Transverse colon (tissue), 4 donors: ENCODE measurements at regions not wholly inside any gene's neighbourhood (a gene's known extent, or its start where the extent isn't known, plus 50 kb on each side); places are given as distances from the start of the nearest gene placed in this dataset.
A peak's percentile ranks its signal among the peaks of the same experiment; 100 is the strongest.

ENCODE experiments used
- DNase-seq: peaks from one replicate; pipeline ENCODE4 v3.0.0-alpha.2; 2019
- H3K27ac ChIP-seq, 4 donors: fragments of 200-600 bp; sonication (generic); 2 replicates each; pipeline ENCODE4 v1.5.1; 2016 to 2018; ENCODE audit warnings: inconsistent platforms in 4 of 4
- H3K27me3 ChIP-seq: fragments of 200-600 bp; sonication (generic); 2 replicates; pipeline ENCODE4 v1.5.1; 2017; ENCODE audit warnings: inconsistent platforms
- H3K36me3 ChIP-seq, 4 donors: fragments of 200-600 bp; sonication (generic); 2 replicates each; pipeline ENCODE4 v1.5.1; 2017 to 2019; ENCODE audit warnings: inconsistent platforms in 4 of 4
- H3K4me1 ChIP-seq, 4 donors: fragments of 200-600 bp; sonication (generic); 2 replicates each; pipeline ENCODE4 v1.5.1; 2017 to 2020; ENCODE audit warnings: inconsistent platforms in 4 of 4
- H3K4me3 ChIP-seq, 4 donors: fragments of 200-600 bp; sonication (generic); 1 replicate in 1 of 4; 2 replicates in 3 of 4; pipeline versions ENCODE4 v1.5.1 to v1.6.1; 2017 to 2019; ENCODE audit warnings: inconsistent platforms in 4 of 4
- H3K9me3 ChIP-seq, 2 donors: fragments of 200-600 bp; sonication (generic); 2 replicates each; pipeline ENCODE4 v1.5.1; 2017 to 2019; ENCODE audit warnings: inconsistent platforms in 2 of 2
- CTCF ChIP-seq, 5 experiments: fragments of 200-600 bp in 3 of 5; fragments of 450-650 bp in 2 of 5; sonication (generic) in 3 of 5; IDR thresholded peaks; 1 replicate in 2 of 5; 2 replicates in 3 of 5; pipeline ENCODE4 v1.5.1; 2016 to 2017; ENCODE audit warnings: antibody characterized with exemption in 5 of 5, inconsistent platforms in 3 of 5, mild to moderate bottlenecking in 2 of 5, moderate library complexity in 1 of 5
- EP300 ChIP-seq: sonication (generic); formaldehyde crosslinking; IDR thresholded peaks from one replicate; pipeline ENCODE4 v1.6.1; 2017; ENCODE audit warnings: antibody characterized with exemption, low read depth
- POLR2A ChIP-seq: fragments of 450-650 bp; IDR thresholded peaks from one replicate; pipeline ENCODE4 v1.6.1; 2016; ENCODE audit warnings: antibody characterized with exemption, mild to moderate bottlenecking, moderate library complexity
- POLR2AphosphoS5 ChIP-seq, 3 donors: sonication (generic); formaldehyde crosslinking; IDR thresholded peaks; one replicate each; pipeline ENCODE4 v1.6.1; 2016; ENCODE audit warnings: antibody characterized with exemption in 3 of 3
- WGBS, 2 donors: methylation state at CpG; one replicate each; pipeline ENCODE4 v1.1.5; 2018; ENCODE audit warnings: low coverage in 1 of 2; 5-methylcytosine and 5-hydroxymethylcytosine counted together
- in situ Hi-C, 4 donors: fragments of 200-750 bp; cut with MboI; loops; one replicate each; pipeline versions ENCODE4 v1.15.0 to v1.15.1; 2017; ENCODE audit warnings: low sequenced_read_pairs in 3 of 4, low pct_ligation_motif_present in 1 of 4, low pct_unique_long_range_greater_than_20kb in 1 of 4
- intact Hi-C: fragments of 100-400 bp; cut with DNase I; formaldehyde crosslinking; loops from one replicate; pipeline ENCODE4 v1.15.1; 2023; ENCODE audit warnings: low total_unique reads

GRCh38 chr12:127108360-127109215, 1158.4 kb upstream of the TMEM132C start:
- H3K36me3 ChIP-seq = no peaks in the 10 kb centered on the region
- no peak overlapping the region for H3K27ac ChIP-seq
- peak; percentile 57 to 63 (median 60) for TF ChIP-seq CTCF (IDR thresholded peaks at IDR 0.05)
- no peak for TF ChIP-seq EP300
- no peak overlapping the region for H3K4me3 ChIP-seq
- in situ Hi-C loops (loop anchor here in 2 of 4 donors (10.0 to 25.0 kb wide), 3 partner anchors 186 to 579 kb away; no protein-coding TSS in a partner anchor), intact Hi-C loops (loop anchor here (2.0 kb wide), 1 partner anchor 262 kb away; no protein-coding TSS in a partner anchor)
- 47% methylated on average over 5 to 7 of the region's 7 CpGs for WGBS, 2 donors
- no peaks in the 10 kb centered on the region for H3K4me1 ChIP-seq
- peak; percentile 44 for DNase-seq
- no peaks in the 10 kb centered on the region for H3K9me3 ChIP-seq
- H3K27me3 ChIP-seq = no peaks in the 10 kb centered on the region

DNA sequence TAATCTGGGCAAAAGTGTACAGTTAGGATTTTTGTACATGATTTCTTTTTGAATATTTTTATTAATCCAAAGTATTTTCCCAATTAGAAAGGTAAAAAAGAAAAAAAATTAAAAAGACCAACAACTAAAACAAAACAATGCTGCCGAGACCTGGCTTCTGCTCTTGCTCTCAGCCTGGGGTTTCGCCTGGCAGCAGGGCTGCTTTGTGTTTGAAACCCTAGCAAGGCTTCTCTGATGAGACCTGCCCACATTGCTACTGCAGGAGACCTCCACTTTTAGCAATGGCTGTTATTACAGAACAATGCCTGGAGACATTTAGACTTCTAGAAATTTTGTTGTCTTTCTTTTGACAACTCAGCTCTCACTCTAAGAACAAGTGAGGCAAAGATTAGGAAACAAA, 1153.0 kb upstream of the TMEM132C start:
- WGBS, 2 donors = 77 to 95% methylated on average over 2 of the region's 2 CpGs
- H3K4me3 ChIP-seq = no peak overlapping the region
- H3K27ac ChIP-seq = no peak overlapping the region
- no peak for DNase-seq
- no peaks in the 10 kb centered on the region for H3K27me3 ChIP-seq
- H3K9me3 ChIP-seq = no peaks in the 10 kb centered on the region
- intact Hi-C loops = no loop called here
- TF ChIP-seq CTCF (IDR thresholded peaks at IDR 0.05) (no peak), POLR2AphosphoS5 (IDR thresholded peaks at IDR 0.05) (no peak), EP300 (no peak), POLR2A (no peak)
- H3K36me3 ChIP-seq = no peaks in the 10 kb centered on the region
- in situ Hi-C loops = loop anchor here in 2 of 4 donors (25.0 kb wide), 2 partner anchors 273 to 573 kb away; no protein-coding TSS in a partner anchor
- no peaks in the 10 kb centered on the region for H3K4me1 ChIP-seq

GRCh38 chr12:127115468-127116035, 1151.4 kb upstream of the TMEM132C start:
- in situ Hi-C loops = loop anchor here in 2 of 4 donors (25.0 kb wide), 2 partner anchors 272 to 572 kb away; no protein-coding TSS in a partner anchor
- WGBS, 2 donors = 73 to 75% methylated on average over 2 to 4 of the region's 4 CpGs

More at GRCh38 chr12:127115468-127116035, 1151.4 kb upstream of the TMEM132C start:
- Histone ChIP-seq H3K27ac (no peak overlapping the region), H3K36me3 (no peaks in the 10 kb centered on the region), H3K27me3 (no peaks in the 10 kb centered on the region), H3K4me1 (no peaks in the 10 kb centered on the region), H3K9me3 (no peaks in the 10 kb centered on the region), H3K4me3 (no peak overlapping the region)
- TF ChIP-seq POLR2AphosphoS5 (IDR thresholded peaks at IDR 0.05) = no peak
- no peak for TF ChIP-seq CTCF (IDR thresholded peaks at IDR 0.05)
- DNase-seq = no peak
- intact Hi-C loops = no loop called here
